SU-DHL-6 (cell line): ENCODE measurements at regions not wholly inside any gene's neighbourhood (a gene's known extent, or its start where the extent isn't known, plus 50 kb on each side); places are given as distances from the start of the nearest gene placed in this dataset.

Experiments used
- CTCF ChIP-seq: fragments of 200-600 bp; sonication (generic); IDR thresholded peaks from one replicate; pipeline ENCODE4 v1.5.1; 2017; ENCODE audit warnings: antibody characterized with exemption, mild to moderate bottlenecking, low read length, moderate library complexity; ENCODE audit not compliant: insufficient read depth, poor library complexity, severe bottlenecking
- EZH2phosphoT487 ChIP-seq: fragments of 200-600 bp; sonication (generic), shearing (Covaris generic); conservative IDR thresholded peaks from 2 replicates; pipeline ENCODE4 v1.6.1; 2018; ENCODE audit warnings: mild to moderate bottlenecking, antibody characterized with exemption, low read length, moderate library complexity, mixed read lengths

- TF ChIP-seq CTCF = no peak
- TF ChIP-seq EZH2phosphoT487 = no peak
Observed at GRCh38 chr4:11534623-11535302, 106.1 kb upstream of the HS3ST1 start.
